ENCODE measurements at regions not wholly inside any gene's neighbourhood (a gene's known extent, or its start where the extent isn't known, plus 50 kb on each side); places are given as distances from the start of the nearest gene placed in this dataset.

DNA sequence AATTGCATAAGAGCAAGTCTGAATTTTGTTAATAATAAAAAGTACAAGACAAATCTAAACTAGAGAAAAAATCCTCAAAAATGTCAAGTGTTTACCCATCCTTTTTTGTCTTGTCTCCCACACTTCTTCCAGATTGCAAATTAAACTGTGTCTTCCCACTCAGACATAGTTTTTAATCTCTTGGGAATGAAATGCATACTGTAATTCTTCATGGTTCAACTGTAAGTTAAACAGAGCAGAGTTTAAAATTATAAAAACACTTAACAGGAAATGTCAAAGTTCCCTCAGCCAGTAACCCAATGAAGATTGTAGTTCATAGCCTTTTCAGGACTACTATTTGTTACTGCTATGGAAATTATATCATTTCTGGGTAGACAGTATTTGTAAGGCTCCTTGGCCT lies 171.8 kb downstream of the UBE2E3 start:
- TF ChIP-seq CTCF (IDR thresholded peaks at IDR 0.05; ENCODE audit: borderline replicate concordance, extremely low read depth, low read length, poor library complexity, severe bottlenecking) (no peak), EZH2 (IDR thresholded peaks at IDR 0.05; ENCODE audit: borderline replicate concordance, low read depth, low read length, severe bottlenecking) (no peak)
